Urothelium cell line (cell line): ENCODE measurements at regions not wholly inside any gene's neighbourhood (a gene's known extent, or its start where the extent isn't known, plus 50 kb on each side); places are given as distances from the start of the nearest gene placed in this dataset.
"Not testable (repeated sequence)": the region's sequence is repeated elsewhere in the genome, so short reads cannot be mapped to it uniquely, and the experiment has no call there.

ENCODE experiments used
- DNase-seq: peaks from one replicate; pipeline ENCODE4 v3.0.0; 2011; ENCODE audit warnings: low spot score, mixed read lengths
- FAIRE-seq: peaks from 2 replicates; lab custom pipeline; 2011; peaks lifted over from hg19 to GRCh38; lab: Jason Lieb, UNC

- no peak for FAIRE-seq
- no peak for DNase-seq
Observed at GRCh38 chr4:92199135-92199534, 104.6 kb upstream of the GRID2 start.

DNA sequence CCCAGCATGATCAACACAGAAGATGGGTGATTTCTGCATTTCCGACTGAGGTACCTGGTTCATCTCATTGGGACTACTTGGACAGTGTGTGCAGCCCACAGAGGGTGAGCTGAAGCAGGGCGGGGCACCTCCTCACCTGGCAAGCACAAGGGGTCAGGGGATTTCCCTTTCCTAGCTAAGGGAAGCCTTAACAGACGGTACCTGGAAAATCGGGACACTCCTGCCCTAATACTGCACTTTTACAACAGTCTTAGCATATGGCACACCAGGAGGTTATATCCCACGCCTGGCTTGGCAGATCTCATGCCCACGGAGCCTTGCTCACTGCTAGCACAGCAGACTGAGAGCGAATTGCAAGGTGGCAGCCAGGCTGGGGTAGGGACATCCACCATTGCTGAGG, 92.9 kb upstream of the GRID2 start:
- no peak for FAIRE-seq
- no peak for DNase-seq

DNA sequence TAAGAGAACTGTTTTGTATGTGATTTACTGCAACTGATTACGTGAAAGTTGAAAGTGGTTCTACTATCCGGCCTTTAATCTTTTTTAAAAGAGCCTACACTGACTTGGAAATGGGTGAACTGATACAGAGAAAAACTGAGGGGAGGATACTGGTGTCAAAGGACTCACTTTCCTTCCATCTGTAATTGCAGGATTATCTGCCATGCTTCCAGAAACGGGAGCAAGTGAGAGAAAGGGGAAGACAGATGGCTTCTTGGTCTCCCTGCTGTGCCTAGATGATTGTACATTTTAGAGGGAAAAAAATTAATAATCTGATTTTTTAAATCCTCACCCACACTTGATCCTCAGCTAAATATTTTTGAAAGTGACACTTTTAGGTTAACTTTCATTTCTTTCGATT, 88.3 kb upstream of the GRID2 start:
- no peak for DNase-seq
- no peak for FAIRE-seq

DNA sequence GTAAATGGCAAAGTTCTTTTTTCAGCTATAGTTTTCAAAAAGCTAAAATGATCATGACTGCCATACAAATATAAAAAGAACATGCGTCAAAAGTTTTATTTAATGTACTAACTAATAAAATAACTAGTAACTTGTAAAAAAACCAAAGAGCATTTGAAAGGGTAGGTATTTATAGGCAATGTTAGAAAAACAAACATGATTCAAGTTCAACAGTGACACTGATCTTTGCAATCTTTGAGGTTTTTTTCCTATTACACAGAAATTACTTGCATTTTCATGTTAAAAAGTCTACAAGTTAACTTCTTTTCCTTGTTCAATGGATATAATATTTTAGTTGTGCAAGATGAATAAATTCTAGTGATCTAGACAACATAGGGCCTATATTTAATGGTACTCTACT, 72.3 kb upstream of the GRID2 start:
- FAIRE-seq (no peak), DNase-seq (no peak)

GRCh38 chr4:92232566-92232965, 71.2 kb upstream of the GRID2 start:
- FAIRE-seq (peak; percentile 13), DNase-seq (no peak)

- DNase-seq: peak; percentile 47
- FAIRE-seq: no peak
Observed at GRCh38 chr4:92234393-92235176, 69.2 kb upstream of the GRID2 start.

GRCh38 chr4:92235731-92236130, 68.0 kb upstream of the GRID2 start:
- DNase-seq: no peak
- peak; percentile 44 for FAIRE-seq

GRCh38 chr4:92236877-92237276, 66.9 kb upstream of the GRID2 start:
- DNase-seq (no peak), FAIRE-seq (no peak)

DNA sequence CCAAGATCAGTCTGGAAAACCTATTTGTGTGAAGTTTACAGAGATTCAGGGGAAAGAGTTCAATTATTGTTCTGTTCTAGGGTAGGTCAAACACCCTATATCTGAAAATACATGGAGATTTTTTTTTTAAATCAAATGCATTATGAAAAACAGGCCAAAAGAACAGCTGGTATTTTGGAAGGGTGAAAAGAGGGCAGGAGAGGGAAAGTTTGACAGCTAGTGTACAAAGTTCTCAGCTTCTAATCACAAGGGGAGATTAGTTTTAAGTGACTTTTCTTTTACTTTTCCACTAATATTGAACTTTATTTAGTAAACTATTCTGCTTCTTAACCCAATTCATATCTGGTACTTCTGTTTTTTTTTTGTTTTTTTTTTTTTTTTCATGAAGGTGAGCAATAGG, 66.2 kb upstream of the GRID2 start:
- FAIRE-seq (no peak), DNase-seq (no peak)

DNA sequence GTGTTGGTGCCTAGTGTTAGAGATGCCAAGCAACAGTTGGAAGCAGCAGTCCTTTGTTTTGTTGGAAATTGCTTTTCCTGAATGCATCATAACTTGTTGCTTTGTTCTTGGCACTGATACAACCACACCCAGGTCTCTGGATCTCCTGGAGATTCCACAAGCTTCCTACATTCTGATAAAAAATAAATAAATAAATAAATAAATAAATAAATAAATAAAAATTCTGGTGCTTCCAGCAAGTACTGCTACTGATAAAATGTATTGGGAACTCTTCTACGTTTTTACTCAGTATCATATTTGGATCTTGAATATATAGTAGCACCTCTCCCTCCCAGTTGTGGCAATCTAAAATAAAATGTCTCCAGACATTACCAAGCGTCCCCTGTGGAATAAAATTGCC, 62.7 kb upstream of the GRID2 start:
- FAIRE-seq (no peak), DNase-seq (no peak)

- DNase-seq (no peak), FAIRE-seq (no peak)
Observed at GRCh38 chr4:92246384-92246783, 57.4 kb upstream of the GRID2 start.

- no peak for FAIRE-seq
Observed at GRCh38 chr4:92249541-92249940, 54.2 kb upstream of the GRID2 start.

DNA sequence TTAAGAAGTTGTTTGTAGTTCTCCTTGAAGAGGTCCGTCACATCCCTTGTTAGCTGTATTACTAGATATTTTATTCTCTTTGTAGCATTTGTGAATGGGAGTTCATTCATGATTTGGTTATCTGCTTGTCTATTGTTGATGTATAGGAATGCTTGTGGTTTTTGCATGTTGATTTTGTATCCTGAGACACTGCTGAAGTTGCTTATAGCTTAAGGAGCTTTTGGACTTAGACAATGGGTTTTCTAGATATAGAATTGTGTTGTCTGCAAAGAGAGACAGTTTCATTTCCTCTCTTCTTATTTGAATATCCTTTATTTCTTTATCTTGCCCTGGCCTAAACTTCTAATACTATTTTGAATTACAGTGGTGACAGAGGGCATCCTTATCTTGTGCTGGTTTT, 52.1 kb upstream of the GRID2 start:
- no peak for FAIRE-seq
- DNase-seq: no peak

More at GRCh38 chr4:92249541-92249940, 54.2 kb upstream of the GRID2 start:
- DNase-seq: no peak

DNA sequence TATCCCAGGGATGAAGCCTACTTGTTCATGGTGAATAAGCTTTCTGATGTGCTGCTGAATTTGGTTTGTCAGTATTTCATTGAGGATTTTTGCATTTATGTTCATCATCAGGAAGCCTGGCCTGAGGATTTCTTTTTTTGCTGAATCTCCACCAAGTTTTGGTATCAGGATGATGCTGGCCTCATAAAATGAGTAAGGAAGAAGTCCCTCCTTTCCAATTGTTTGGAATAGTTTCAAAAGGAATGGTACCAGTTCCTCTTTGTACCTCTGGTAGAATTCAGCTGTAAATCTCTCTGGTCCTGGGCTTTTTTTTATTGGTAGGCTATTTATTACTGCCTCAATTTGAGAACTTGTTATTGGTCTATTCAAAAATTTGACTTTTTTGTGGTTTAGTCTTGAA, 51.4 kb upstream of the GRID2 start:
- FAIRE-seq, DNase-seq: not testable (repeated sequence)

DNA sequence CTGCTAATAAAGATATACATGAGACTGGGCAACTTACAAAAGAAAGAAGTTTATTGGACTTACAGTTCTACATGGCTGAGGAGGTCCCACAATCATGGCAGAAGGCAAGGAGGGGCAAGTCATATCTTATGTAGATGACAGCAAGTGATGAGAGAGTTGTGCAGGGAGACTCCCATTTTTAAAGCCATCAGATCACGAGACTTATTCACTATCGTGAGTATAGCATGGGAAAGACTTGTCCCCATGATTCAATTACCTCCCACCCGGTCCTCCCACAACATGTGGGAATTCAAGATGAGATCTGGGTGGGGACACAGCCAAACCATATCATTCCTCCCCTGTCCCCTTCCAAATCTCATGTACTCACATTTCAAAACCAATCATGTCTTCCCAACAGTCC, 50.9 kb upstream of the GRID2 start:
- DNase-seq (no peak), FAIRE-seq (no peak)

GRCh38 chr4:92253550-92253949, 50.2 kb upstream of the GRID2 start:
- no peak for DNase-seq
- FAIRE-seq: no peak
